HG03066 (cell line): ENCODE measurements at regions not wholly inside any gene's neighbourhood (a gene's known extent, or its start where the extent isn't known, plus 50 kb on each side); places are given as distances from the start of the nearest gene placed in this dataset.

Source experiments
- ATAC-seq: cut with Tn5 transposase; IDR thresholded peaks from one replicate; pipeline ENCODE4 v1.9.1; 2021; ENCODE audit warnings: low read depth; ENCODE audit not compliant: unreplicated experiment

DNA sequence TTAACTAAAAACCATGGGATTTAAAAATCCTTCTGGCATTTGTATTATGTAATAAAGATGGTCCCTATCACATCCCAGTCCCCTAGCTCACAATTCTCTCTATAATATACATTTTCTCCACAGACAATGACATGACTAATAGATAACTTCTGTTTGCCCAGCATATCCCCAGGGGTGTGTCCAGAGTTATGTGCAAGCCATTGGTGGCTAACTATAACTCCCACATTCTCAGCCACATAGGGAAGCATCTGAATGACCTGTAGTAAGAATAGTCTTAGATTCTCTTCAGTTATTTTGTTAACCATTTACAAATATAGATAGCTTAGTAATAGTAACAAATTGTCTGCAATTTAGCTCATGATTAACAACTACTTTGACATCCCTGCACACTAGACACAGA, 52.2 kb upstream of the RBSN start:
- ATAC-seq, result peak; percentile 68

DNA sequence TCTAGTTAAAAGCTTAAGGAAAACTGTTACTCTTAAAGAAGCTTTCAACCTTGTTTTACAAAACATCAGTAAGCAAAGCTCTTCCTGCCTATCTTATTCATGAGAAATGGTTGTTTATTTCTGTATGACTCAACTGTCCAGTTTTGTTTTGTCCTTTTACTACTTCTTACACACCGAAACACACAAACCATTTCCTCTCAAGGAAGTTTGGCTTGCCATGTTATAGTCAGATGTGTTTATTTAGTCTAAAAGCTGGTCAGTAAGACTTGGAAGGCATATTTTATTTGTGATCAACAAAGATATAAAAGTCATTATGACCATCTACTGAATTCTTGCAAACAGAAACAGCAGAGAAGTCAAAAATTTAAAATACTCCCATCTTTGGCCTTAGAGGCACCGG, 53.2 kb upstream of the RBSN start:
- no peak for ATAC-seq

DNA sequence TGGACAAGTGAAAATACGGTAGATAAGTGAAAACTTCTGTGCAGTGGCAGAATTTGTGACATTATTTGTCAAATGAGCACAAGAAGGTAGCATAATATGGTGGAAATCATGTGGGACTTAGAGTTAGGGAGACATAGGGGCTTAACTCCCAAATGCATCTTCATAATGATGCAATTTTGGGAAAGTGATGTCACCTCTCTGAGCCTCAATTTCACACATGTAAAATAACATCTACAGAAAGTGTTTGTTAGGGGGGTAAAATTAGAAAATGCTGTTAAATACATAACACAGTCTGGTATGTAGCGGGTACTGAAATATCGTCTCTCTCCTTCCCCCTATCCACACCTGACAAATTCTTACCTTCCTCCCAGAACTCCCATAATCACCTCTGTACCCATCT, 52.9 kb upstream of the CAPN7 start:
- ATAC-seq, result no peak

DNA sequence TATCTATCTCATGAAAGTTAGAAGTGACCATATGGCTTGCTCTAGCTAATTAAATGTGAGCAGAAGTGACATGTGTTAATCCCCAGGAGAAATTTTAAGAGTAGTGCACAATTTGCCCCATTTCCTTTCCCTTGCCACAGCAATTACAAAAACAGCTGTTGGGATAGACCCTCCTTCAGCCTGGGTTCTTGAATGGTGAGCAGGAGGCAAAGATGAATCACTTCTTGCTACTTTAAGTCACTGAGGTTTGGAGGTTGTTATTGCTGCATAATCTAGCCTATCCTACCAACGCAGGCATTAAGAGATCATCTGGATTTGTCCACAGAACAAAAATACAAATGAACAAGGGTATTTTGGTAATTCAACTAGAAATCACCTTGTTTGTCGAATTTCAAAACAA, 51.7 kb upstream of the CAPN7 start:
- ATAC-seq, result no peak

DNA sequence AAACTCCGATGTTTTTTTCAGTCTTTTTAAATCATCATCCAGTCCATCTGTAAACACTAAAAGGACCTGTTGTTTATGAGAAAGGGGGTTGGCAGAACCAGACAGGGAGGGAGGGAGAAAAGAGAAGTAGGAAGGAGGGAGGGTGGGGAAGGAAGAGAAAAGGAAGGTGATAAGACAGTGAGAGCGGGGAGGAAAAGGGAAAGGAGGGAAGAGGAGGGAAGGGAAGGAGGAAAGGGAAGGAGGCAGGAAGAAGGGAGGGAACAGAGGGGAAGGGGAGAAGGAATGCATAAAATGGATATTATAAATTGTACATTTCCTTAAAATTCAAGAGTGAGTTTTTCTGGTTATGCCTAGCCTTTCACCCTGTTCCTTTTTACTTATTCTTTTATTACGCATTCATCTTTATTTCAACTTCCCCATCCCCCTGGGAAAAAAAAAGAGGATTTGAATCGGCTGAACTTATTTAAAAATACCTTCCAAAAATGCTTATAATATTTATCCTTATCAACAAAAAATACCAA, 50.1 kb upstream of the CAPN7 start:
- ATAC-seq, result no peak
